Keratinocyte (primary cell): ENCODE measurements at regions not wholly inside any gene's neighbourhood (a gene's known extent, or its start where the extent isn't known, plus 50 kb on each side); places are given as distances from the start of the nearest gene placed in this dataset.
"Not testable (repeated sequence)": the region's sequence is repeated elsewhere in the genome, so short reads cannot be mapped to it uniquely, and the experiment has no call there.

Source experiments
- DNase-seq: peaks from one replicate; pipeline ENCODE4 v3.0.0-alpha.2; 2011; ENCODE audit warnings: low read depth, missing footprints, low spot score
- FAIRE-seq: peaks from 2 replicates; lab custom pipeline; 2011; peaks lifted over from hg19 to GRCh38; lab: Jason Lieb, UNC
- H2AFZ ChIP-seq: 2 replicates; pipeline ENCODE4 v1.6.0; 2012; ENCODE audit warnings: low read length, control low read depth, inconsistent platforms; ENCODE audit not compliant: control insufficient read depth
- H3K27ac ChIP-seq: 2 replicates; pipeline ENCODE4 v1.5.1; 2011; ENCODE audit warnings: low read length; ENCODE audit not compliant: control insufficient read depth, insufficient read depth
- H3K27me3 ChIP-seq: 3 replicates; pipeline ENCODE4 v1.6.0; 2011; ENCODE audit warnings: low read length; ENCODE audit not compliant: control insufficient read depth, insufficient read depth; ENCODE audit errors: extremely low read depth
- H3K36me3 ChIP-seq, 2 experiments: 2 replicates in 1 of 2; 3 replicates in 1 of 2; pipeline ENCODE4 v1.5.1; 2011; ENCODE audit warnings: low read length in 2 of 2, mild to moderate bottlenecking in 1 of 2; ENCODE audit not compliant: control insufficient read depth in 2 of 2, insufficient read depth in 2 of 2; ENCODE audit errors: extremely low read depth in 1 of 2
- H3K4me1 ChIP-seq: 3 replicates; pipeline ENCODE4 v1.5.1; 2011; ENCODE audit warnings: low read length; ENCODE audit not compliant: control insufficient read depth, insufficient read depth; ENCODE audit errors: extremely low read depth
- H3K4me2 ChIP-seq: 3 replicates; pipeline ENCODE4 v1.6.0; 2011; ENCODE audit warnings: low read depth, low read length; ENCODE audit not compliant: control insufficient read depth, insufficient read depth; ENCODE audit errors: extremely low read depth
- H3K4me3 ChIP-seq, 3 experiments: fragments of 200-600 bp in 1 of 3; sonication (generic) in 1 of 3; 2 replicates in 2 of 3; 3 replicates in 1 of 3; pipeline ENCODE4 v1.5.1; 2011 to 2016; ENCODE audit warnings: low read length in 3 of 3, mild to moderate bottlenecking in 3 of 3, control low read depth in 2 of 3, inconsistent platforms in 1 of 3, low read depth in 1 of 3, mixed read lengths in 1 of 3, mixed run types in 1 of 3, moderate library complexity in 1 of 3; ENCODE audit not compliant: control insufficient read depth in 2 of 3, insufficient read depth in 2 of 3; ENCODE audit errors: extremely low read depth in 1 of 3
- H3K79me2 ChIP-seq: 2 replicates; pipeline ENCODE4 v1.6.0; 2012; ENCODE audit warnings: low read length; ENCODE audit not compliant: control insufficient read depth, insufficient read depth
- H3K9ac ChIP-seq: 3 replicates; pipeline ENCODE4 v1.6.0; 2011; ENCODE audit warnings: low read length; ENCODE audit not compliant: control insufficient read depth, insufficient read depth; ENCODE audit errors: extremely low read depth
- H3K9me1 ChIP-seq: 3 replicates; pipeline ENCODE4 v1.6.0; 2011; ENCODE audit warnings: low read length; ENCODE audit not compliant: control insufficient read depth, insufficient read depth; ENCODE audit errors: extremely low read depth
- H3K9me3 ChIP-seq: 2 replicates; pipeline ENCODE4 v1.5.1; 2012; ENCODE audit warnings: low read depth, low read length; ENCODE audit not compliant: control insufficient read depth
- H4K20me1 ChIP-seq: 3 replicates; pipeline ENCODE4 v1.6.0; 2011; ENCODE audit warnings: low read length; ENCODE audit not compliant: control insufficient read depth, insufficient read depth; ENCODE audit errors: extremely low read depth
- CTCF ChIP-seq, 3 experiments: IDR thresholded peaks in 1 of 3; conservative IDR thresholded peaks in 1 of 3; optimal IDR thresholded peaks in 1 of 3; 2 replicates in 2 of 3; 3 replicates in 1 of 3; pipeline versions ENCODE3 to v1.5.1; 2011; ENCODE audit warnings: low read length in 3 of 3, mild to moderate bottlenecking in 3 of 3, moderate library complexity in 2 of 3, control low read depth in 1 of 3, inconsistent platforms in 1 of 3; ENCODE audit not compliant: insufficient read depth in 2 of 3; ENCODE audit errors: extremely low read depth in 1 of 3
- EZH2 ChIP-seq: IDR thresholded peaks from one replicate; pipeline ENCODE4 v1.6.1; 2012; ENCODE audit warnings: inconsistent platforms, mild to moderate bottlenecking, low read length, moderate library complexity
- dilution Hi-C: fragments of 300-500 bp; cut with MboI; formaldehyde crosslinking; loops from one replicate; pipeline ENCODE4 v1.7.0; 2020; ENCODE audit warnings: low sequenced_read_pairs; ENCODE audit not compliant: extremely low pct_ligation_motif_present

GRCh38 chr5:3324421-3325101 is 271.1 kb upstream of the IRX1 start:
- Histone ChIP-seq H3K36me3 (no peaks in the 10 kb centered on the region), H3K4me3 (no peak overlapping the region), H3K9ac (peak overlapping the region; percentile 28), H3K79me2 (no peaks in the 10 kb centered on the region), H2AFZ (peak overlapping the region; percentile 57), H3K9me1 (no peaks in the 10 kb centered on the region), H4K20me1 (no peaks in the 10 kb centered on the region), H3K4me1 (peaks cover 14% of the 10 kb centered on the region), H3K9me3 (no peaks in the 10 kb centered on the region), H3K27ac (peak overlapping the region; percentile 18), H3K4me2 (no peak overlapping the region), H3K27me3 (no peaks in the 10 kb centered on the region)
- DNase-seq (no peak), FAIRE-seq (no peak)
- TF ChIP-seq CTCF (optimal IDR thresholded peaks at IDR 0.05 in 1 of 3, IDR thresholded peaks at IDR 0.05 in 1 of 3, conservative IDR thresholded peaks at IDR 0.05 in 1 of 3; ENCODE audit: extremely low read depth in 1 of 3, insufficient read depth in 2 of 3, low read length in 3 of 3) (no peak), EZH2 (no peak)
- dilution Hi-C loops: no loop called here

- H3K27ac ChIP-seq, H3K4me3 ChIP-seq, H3K4me2 ChIP-seq, H3K9me3 ChIP-seq, H2AFZ ChIP-seq, H3K79me2 ChIP-seq, H3K36me3 ChIP-seq, dilution Hi-C loops, H3K9me1 ChIP-seq, H3K27me3 ChIP-seq, H4K20me1 ChIP-seq, FAIRE-seq, H3K9ac ChIP-seq, DNase-seq: not testable (repeated sequence)
- H3K4me1 ChIP-seq: peaks cover 14% of the 10 kb centered on the region
These were observed 271.7 kb upstream of the IRX1 start for GRCh38 chr5:3323966-3324365.

GRCh38 chr5:3323144-3323543 is 272.5 kb upstream of the IRX1 start:
- no peaks in the 10 kb centered on the region for H3K9me3 ChIP-seq
- H2AFZ ChIP-seq: no peak overlapping the region
- H3K27ac ChIP-seq: no peak overlapping the region
- H3K27me3 ChIP-seq: no peaks in the 10 kb centered on the region
- H3K4me1 ChIP-seq: peaks cover 14% of the 10 kb centered on the region
- no peak overlapping the region for H3K4me3 ChIP-seq
- TF ChIP-seq CTCF (optimal IDR thresholded peaks at IDR 0.05 in 1 of 3, IDR thresholded peaks at IDR 0.05 in 1 of 3, conservative IDR thresholded peaks at IDR 0.05 in 1 of 3; ENCODE audit: extremely low read depth in 1 of 3, insufficient read depth in 2 of 3, low read length in 3 of 3) (no peak), EZH2 (no peak)
- DNase-seq (no peak), FAIRE-seq (no peak)
- no peaks in the 10 kb centered on the region for H3K36me3 ChIP-seq
- dilution Hi-C loops: no loop called here
- no peaks in the 10 kb centered on the region for H3K9me1 ChIP-seq
- H3K4me2 ChIP-seq: no peak overlapping the region
- no peaks in the 10 kb centered on the region for H4K20me1 ChIP-seq
- no peak overlapping the region for H3K9ac ChIP-seq
- H3K79me2 ChIP-seq: no peaks in the 10 kb centered on the region
